ENCODE measurements at regions not wholly inside any gene's neighbourhood (a gene's known extent, or its start where the extent isn't known, plus 50 kb on each side); places are given as distances from the start of the nearest gene placed in this dataset.

GRCh38 chr13:68509734-68510621, 1279.8 kb upstream of the PCDH9 start (continued):
- TF ChIP-seq KLF7 (tag by site-specific recombination; IDR thresholded peaks at IDR 0.05; ENCODE audit: borderline replicate concordance) (no peak), ATF2 (tag by site-specific recombination; IDR thresholded peaks at IDR 0.05; ENCODE audit: low read depth) (no peak)

- H3K4me1 ChIP-seq (ENCODE audit: control insufficient read depth, insufficient read depth, low read length), result no peaks in the 10 kb centered on the region
- H3K9me3 ChIP-seq (ENCODE audit: control insufficient read depth, insufficient read depth, low read depth, low read length), result no peaks in the 10 kb centered on the region
- POLR2A ChIA-PET, result no interaction called here
- H3K4me3 ChIP-seq (ENCODE audit: low read depth, low read length), result no peak overlapping the region
- TF ChIP-seq ZNF670 (tag by site-specific recombination; IDR thresholded peaks at IDR 0.05; ENCODE audit: low read depth) (no peak), SALL2 (tag by site-specific recombination; IDR thresholded peaks at IDR 0.05; ENCODE audit: borderline replicate concordance) (no peak), ZNF23 (tag by site-specific recombination; IDR thresholded peaks at IDR 0.05; ENCODE audit: borderline replicate concordance) (no peak), ZNF202 (tag by site-specific recombination; IDR thresholded peaks at IDR 0.05; ENCODE audit: borderline replicate concordance) (no peak), EGR2 (tag by site-specific recombination; IDR thresholded peaks at IDR 0.05; ENCODE audit: low read depth) (peak; percentile 67), ZFHX2 (tag by site-specific recombination; conservative IDR thresholded peaks at IDR 0.05) (0 out of 2 replicates have a peak, but pooled peaks have one; percentile 12)
- no peaks in the 10 kb centered on the region for H3K36me3 ChIP-seq (ENCODE audit: control insufficient read depth in 2 of 2, insufficient read depth in 1 of 2, low read length in 2 of 2)
- H3K27ac ChIP-seq (ENCODE audit: extremely low read depth, low read depth, low read length), result no peak overlapping the region
- CTCF ChIA-PET, result no interaction called here
These were observed 1276.9 kb upstream of the PCDH9 start for GRCh38 chr13:68506888-68507551.

- H3K27ac ChIP-seq (ENCODE audit: extremely low read depth, low read depth, low read length), result no peak overlapping the region
- H3K4me1 ChIP-seq (ENCODE audit: control insufficient read depth, insufficient read depth, low read length), result no peaks in the 10 kb centered on the region
- CTCF ChIA-PET, result no interaction called here
- POLR2A ChIA-PET, result no interaction called here
- H3K36me3 ChIP-seq (ENCODE audit: control insufficient read depth in 2 of 2, insufficient read depth in 1 of 2, low read length in 2 of 2), result no peaks in the 10 kb centered on the region
- H3K9me3 ChIP-seq (ENCODE audit: control insufficient read depth, insufficient read depth, low read depth, low read length), result no peaks in the 10 kb centered on the region
- TF ChIP-seq ZNF23 (tag by site-specific recombination; IDR thresholded peaks at IDR 0.05; ENCODE audit: borderline replicate concordance), result no peak
- TF ChIP-seq ZNF645 (tag by site-specific recombination; IDR thresholded peaks at IDR 0.05), result no peak
- no peak for TF ChIP-seq ZNF354C (tag by site-specific recombination; IDR thresholded peaks at IDR 0.05; ENCODE audit: borderline replicate concordance, low read depth)
- no peak for TF ChIP-seq ZSCAN16 (tag by site-specific recombination; IDR thresholded peaks at IDR 0.05)
- no peak for TF ChIP-seq ZNF311 (tag by site-specific recombination; IDR thresholded peaks at IDR 0.05; ENCODE audit: borderline replicate concordance)
- no peak for TF ChIP-seq ZNF768 (tag by site-specific recombination; IDR thresholded peaks at IDR 0.05)
- no peak for TF ChIP-seq ZNF544 (tag by site-specific recombination; IDR thresholded peaks at IDR 0.05)
- no peak for TF ChIP-seq ZNF558 (tag by site-specific recombination; IDR thresholded peaks at IDR 0.05)
- TF ChIP-seq YY1 (tag by site-specific recombination; IDR thresholded peaks at IDR 0.05), result no peak
- no peak for TF ChIP-seq ZNF2 (tag by site-specific recombination; IDR thresholded peaks at IDR 0.05)
- no peak for TF ChIP-seq ZNF837 (tag by site-specific recombination; IDR thresholded peaks at IDR 0.05)
- no peak for TF ChIP-seq ZNF549 (tag by site-specific recombination; IDR thresholded peaks at IDR 0.05)
- no peak for TF ChIP-seq OVOL3 (tag by site-specific recombination; IDR thresholded peaks at IDR 0.05)
- no peak for TF ChIP-seq ZNF423 (tag by site-specific recombination; IDR thresholded peaks at IDR 0.05)
- no peak for TF ChIP-seq SCRT1 (tag by site-specific recombination; IDR thresholded peaks at IDR 0.05; ENCODE audit: borderline replicate concordance)
- TF ChIP-seq ZSCAN30 (tag by site-specific recombination; IDR thresholded peaks at IDR 0.05), result no peak
- no peak for TF ChIP-seq ZNF146 (tag by site-specific recombination; IDR thresholded peaks at IDR 0.05)
- TF ChIP-seq MEIS1 (CRISPR knock-in tag; IDR thresholded peaks at IDR 0.05; ENCODE audit: borderline replicate concordance), result no peak
- TF ChIP-seq KLF1 (tag by site-specific recombination; IDR thresholded peaks at IDR 0.05), result no peak
- TF ChIP-seq ZNF24 (tag by site-specific recombination; IDR thresholded peaks at IDR 0.05), result no peak
- H3K4me3 ChIP-seq (ENCODE audit: low read depth, low read length), result no peak overlapping the region
These were observed 1260.5 kb upstream of the PCDH9 start for GRCh38 chr13:68490594-68490993.
